G401.6 (cell line): ENCODE measurements at regions not wholly inside any gene's neighbourhood (a gene's known extent, or its start where the extent isn't known, plus 50 kb on each side); places are given as distances from the start of the nearest gene placed in this dataset.

ENCODE experiments used
- FAIRE-seq: peaks from 2 replicates; lab custom pipeline; 2012; peaks lifted over from hg19 to GRCh38; lab: Jason Lieb, UNC

DNA sequence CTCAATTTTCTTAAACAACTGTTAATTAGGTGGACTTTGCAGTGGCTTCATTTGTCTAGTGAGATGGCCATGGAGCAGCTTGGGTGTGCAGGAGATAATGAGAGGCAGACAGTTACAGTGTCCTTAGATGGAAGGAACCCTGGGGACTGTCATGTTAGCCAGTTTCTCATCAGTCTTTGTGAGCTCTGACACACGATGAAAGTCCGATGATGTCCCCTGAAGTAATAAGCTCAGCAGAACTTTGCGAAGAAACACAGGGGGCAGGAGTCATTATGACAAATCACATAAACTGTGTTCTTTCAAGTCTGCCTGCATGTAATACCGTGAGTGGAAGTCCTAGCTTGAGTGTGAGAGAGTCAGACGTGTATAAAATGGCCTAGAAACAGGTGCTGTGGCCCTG is 201.8 kb downstream of the DRD1 start:
- no peak for FAIRE-seq

DNA sequence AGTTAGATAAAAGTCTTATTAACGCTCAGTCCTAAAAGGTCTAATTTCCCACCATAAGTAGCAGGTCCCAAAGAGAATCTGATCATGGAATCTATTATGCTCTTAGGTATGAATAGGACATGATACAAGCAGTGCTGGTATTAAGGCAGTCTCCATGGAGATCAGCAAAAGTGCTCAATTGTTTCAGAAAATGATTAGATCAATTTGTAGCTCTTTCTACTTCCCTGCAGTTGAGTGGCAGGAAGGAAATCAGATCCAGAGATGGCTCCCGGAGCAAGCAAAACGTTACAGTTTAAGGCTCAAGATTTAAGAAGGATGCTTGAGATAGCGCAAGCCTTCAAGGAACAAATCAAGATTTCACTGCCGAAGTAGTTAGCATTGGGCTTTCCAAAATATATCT is 205.7 kb downstream of the DRD1 start:
- no peak for FAIRE-seq

GRCh38 chr5:175236176-175236575 is 207.8 kb downstream of the DRD1 start:
- no peak for FAIRE-seq

GRCh38 chr5:175235251-175235960 is 208.6 kb downstream of the DRD1 start:
- no peak for FAIRE-seq

- FAIRE-seq, result no peak
Observed at GRCh38 chr5:175230299-175230698, 213.7 kb downstream of the DRD1 start.

DNA sequence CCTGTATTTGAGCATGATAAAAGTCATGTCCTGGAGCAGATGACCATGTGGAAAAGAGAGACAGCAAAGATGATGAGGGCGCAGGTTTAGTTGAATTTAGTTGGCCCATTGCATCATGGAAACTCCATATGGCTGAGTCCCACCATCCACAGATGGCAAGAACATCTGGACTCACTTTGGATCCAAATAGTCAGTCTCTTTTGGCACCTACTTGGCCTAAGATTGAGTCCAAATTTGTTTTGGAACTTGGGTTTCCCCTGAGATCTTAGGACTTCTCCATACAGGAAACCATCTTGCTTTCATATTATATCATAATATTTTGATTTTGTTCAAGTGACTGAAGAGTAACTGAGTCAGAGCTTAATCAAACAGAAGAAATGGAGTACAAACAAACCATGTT is 217.5 kb downstream of the DRD1 start:
- no peak for FAIRE-seq

- no peak for FAIRE-seq
Observed at GRCh38 chr5:175223291-175223690, 220.7 kb downstream of the DRD1 start.

DNA sequence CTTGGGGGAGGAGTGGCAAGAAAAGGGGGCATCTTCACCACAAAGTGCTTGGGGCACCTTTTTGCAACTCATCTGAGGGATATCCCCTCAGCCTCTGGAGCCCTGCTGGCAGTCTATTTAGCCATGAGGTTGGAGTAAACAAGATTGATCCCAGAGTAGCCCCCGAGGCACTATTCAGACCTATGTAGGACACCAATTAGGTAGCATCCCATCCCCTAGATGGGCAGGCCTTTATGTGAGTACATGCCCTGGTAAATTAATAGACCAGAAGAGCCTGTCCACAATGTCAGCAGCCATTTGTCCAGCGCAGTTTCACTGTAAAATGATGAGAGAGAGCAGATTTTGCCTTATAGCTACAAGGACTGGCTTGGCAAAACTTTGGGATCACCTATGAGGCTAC is 221.4 kb downstream of the DRD1 start:
- no peak for FAIRE-seq

DNA sequence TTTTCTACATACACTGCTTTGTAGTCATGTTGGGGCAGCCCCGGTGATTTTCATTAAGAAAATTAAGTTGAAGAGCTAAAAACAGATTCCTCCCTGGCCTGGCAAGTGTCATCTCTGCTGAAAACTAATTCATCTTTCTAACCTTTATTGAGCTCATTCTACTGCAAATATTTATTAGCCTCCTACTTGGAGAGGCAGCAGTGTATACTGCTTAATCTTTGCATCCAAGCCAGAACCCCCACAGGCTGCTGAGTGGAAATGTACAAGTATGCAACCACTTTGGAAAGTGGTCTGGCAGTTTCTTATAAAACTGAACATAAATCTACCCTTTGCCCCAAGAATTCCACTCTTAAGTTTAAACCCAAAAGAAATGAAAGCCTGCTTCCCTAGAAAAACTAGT is 223.4 kb downstream of the DRD1 start:
- FAIRE-seq, result no peak

- FAIRE-seq, result no peak
Observed at GRCh38 chr5:175219366-175219765, 224.6 kb downstream of the DRD1 start.

DNA sequence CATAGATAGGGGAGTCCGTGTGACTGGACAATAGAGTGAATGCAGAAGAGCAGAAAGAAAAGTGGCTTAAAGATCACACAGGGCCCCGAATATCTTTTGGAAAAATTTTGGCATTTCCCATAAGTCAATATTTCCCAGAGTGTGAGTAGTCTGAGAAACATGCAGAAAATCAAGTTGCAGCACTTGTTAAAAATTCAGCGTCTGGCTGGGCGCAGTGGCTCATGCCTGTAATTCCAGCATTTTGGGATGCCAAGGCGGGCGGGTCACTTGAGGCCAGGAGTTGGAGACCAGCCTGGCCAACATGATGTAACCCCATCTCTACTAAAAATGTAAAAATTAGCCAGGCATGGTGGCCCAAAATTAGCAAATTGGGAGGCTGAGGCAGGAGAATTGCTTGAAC is 227.0 kb downstream of the DRD1 start:
- no peak for FAIRE-seq

DNA sequence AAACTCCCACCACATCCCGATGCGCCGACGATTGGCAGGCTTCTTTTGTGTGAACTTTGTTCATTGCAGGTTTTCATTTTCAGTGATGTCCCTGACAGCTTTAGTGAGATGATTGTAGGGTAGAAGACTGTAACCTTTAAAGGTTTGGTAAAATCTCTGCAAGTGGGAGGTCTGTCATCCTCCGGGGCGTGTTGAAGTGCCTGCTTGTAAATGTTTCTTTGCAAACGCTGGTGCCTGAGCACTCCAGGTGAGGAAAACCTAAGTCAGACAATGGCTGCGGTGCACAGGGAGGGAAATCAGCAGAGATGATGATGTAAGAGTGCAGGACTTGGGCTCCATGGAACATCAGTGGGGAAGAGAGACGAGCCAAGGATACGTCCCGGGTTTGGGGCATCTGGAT is 228.1 kb downstream of the DRD1 start:
- no peak for FAIRE-seq

DNA sequence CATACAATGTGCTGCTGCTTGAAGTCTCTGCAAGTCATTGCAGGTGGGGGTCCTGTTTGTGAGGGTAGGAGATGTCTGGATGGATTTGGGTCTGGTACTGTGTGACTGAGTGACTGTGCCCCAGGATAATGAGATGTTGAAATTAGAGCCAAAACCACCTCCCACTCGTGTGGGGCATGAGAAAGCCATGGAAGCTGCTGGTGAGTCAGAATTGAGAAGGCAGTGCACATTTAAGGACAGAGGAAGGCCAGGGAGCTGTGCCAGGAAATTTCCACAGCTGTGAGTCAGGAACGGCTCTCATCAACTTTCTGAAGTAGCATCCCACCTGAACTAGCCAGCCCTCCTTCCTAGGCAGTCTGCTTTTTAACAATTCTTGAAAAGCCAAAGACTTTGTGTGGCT is 229.8 kb downstream of the DRD1 start:
- FAIRE-seq, result no peak

DNA sequence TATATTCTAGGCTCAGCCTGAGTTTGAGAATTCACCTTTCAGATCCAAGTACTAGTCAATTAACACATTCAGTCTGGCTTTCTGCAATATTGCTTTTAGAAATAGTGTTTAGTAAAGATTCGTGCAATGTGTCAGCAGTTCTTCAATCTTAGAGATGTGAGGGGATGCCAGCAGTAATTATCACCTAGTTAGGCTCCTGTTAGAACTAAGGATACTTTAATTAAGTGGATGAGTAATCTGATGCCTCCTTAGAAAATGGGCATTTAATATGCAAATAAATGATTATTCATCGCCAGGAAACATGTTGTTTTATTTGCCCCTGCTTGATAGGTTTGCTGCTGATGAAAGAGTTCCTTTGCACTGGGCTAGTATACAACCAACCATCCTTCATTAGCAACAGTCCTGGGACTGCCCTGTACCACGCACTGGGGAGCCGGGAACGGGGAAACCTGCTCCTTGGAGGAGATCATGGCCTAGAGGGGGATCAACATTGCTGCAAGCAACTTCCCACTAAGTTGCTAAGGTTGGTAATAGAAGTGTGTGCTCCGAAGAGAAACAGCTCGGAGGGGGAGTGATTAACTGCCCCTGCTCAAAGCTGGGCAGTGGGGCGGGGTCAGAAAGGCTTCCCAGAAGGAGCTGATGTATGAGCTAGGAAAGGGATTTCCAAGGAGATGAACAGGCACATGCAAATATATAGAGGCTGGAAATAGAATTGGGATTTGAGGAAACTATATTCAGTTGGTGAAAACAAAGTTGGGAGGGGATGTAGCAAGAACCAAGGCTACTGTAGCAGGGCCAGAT is 231.8 kb downstream of the DRD1 start:
- no peak for FAIRE-seq

- FAIRE-seq, result no peak
Observed at GRCh38 chr5:175207321-175208040, 236.5 kb downstream of the DRD1 start.

GRCh38 chr5:175206669-175207068 is 237.3 kb downstream of the DRD1 start:
- no peak for FAIRE-seq

DNA sequence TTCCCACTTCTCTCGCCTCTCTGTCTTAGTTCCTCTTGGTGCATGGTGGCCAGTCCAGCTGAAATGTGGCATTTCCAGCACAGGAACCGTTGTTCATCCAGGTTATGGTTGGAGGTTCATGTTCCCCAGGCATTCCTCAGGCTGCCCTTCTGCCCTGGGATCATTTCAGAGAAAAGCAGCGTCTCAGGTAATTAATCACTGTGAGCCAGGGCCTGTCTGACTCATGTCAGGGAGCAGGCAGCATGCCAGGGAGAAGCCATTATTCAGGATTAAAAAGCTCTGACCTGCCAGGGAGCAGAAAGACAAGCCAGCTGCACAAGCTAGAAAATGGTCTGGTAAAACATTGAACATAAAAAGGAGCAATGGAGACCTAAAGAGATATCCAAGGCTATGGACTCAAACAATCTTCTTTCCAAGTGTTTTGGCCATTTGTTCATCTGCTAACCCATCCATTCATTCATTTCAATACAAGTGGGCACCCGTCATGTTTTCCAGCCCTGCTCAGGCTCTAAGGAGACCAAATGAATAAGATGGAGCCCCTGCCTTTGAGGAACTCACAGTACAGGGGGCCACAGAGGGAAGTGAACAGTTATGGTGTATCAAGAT is 241.4 kb downstream of the DRD1 start:
- FAIRE-seq, result no peak

DNA sequence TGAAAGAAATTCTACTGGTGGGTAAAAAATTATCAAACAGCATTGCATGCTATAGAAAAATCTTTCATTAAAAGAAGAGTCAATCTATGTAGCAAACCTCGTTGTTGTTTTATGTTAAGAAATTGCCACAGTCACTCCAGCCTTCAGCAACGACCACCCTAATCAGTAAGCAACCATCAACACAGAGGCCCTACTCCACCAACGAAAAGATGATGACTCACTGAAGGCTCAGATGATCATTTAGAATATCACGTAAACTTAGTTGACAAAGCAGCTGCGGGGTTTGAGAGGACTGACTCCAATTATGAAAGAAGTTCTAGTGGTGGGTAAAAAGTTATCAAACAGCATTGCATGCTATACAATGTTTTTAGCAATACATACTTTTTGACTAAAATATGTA is 242.6 kb downstream of the DRD1 start:
- no peak for FAIRE-seq

DNA sequence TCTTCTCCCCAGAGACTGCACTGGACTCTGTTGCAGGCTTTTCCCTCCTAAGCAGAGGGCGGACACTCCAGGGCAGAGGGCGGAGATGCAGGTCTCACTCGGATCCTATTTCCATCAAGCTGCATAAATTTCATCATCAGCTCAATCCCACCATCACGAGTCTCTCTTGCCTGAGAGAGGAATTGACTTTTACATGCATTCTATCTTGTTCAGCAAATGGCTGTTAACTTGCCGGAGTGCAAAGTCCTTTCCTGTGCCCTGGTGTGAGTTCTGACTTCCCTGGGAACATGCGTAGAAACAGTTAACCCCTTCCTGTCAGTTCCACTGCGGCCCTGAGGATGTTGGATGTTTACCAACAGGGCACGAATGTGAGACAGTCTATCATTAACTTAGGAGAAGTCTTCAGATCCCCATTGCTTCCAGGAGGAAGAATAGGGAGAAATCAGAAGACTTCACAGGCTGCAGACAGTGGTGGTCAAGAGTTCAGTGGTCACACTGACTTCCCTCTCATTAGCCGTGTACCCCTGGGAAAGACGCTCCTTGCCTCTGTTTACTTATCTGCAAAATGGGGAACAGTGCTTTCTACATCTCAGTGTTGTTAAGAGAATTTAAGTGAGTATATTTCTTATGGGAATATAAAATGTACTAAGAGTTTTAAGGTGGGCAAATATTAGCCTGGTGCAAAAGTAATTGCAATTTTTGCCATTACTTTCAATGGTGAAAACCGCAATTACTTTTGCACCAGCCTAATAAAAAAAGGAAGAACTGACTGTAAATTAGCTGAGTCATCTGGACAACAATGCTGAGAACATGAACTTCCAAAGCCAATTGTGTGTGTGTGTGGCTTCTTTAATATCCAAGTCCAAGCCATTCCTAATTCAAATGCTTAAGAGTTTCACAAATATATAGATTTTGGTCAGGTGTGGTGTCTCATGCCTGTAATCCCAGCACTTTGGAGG is 248.0 kb downstream of the DRD1 start:
- FAIRE-seq, result no peak

DNA sequence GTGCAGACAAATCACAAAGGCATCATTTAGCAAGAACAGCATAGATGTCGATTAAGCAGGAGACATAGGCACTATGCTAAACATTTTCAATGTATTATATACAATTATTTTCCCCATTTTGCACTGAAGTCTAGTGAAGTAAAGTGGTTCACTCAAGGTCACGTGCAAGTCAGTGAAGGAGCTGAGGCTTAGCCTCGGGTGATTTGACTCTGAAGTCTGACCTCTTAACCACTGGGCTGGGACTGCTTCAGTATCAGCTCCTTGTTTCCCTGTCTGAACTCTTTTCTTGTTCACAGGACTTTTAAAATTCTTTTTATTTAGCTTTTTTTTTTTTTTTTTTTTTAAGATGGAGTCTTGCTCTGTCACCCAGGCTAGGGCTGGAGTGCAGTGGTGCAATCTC is 262.7 kb downstream of the DRD1 start:
- no peak for FAIRE-seq

GRCh38 chr5:175170899-175171298 is 273.1 kb downstream of the DRD1 start:
- FAIRE-seq, result no peak
